HG03457 (cell line): ENCODE measurements at regions not wholly inside any gene's neighbourhood (a gene's known extent, or its start where the extent isn't known, plus 50 kb on each side); places are given as distances from the start of the nearest gene placed in this dataset.
"Not testable (repeated sequence)": the region's sequence is repeated elsewhere in the genome, so short reads cannot be mapped to it uniquely, and the experiment has no call there.

Source experiments
- ATAC-seq: cut with Tn5 transposase; IDR thresholded peaks from one replicate; pipeline ENCODE4 v1.9.1; 2021; ENCODE audit warnings: moderate number of reproducible peaks; ENCODE audit not compliant: unreplicated experiment

GRCh38 chr12:92248977-92249376 lies 103.3 kb upstream of the BTG1 start:
- no peak for ATAC-seq

DNA sequence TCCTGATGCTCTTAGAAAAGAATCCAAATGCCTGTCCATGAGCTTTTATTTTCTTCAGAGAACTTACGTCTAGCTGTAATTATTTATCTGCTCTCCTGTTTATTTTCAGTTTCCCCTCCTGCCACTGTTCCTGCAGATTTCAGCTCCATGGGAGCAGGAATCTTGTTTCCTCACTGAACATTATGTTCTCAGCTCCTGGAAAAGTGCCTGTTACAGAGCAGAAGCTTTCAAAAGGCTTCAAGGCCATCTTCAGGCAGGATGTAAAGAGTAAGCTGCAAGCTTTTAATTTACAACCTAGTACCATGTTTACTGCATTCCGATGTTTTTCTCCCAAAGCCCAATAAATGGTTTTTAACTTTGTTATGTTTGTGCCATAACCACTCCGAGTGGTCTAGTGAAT lies 98.4 kb upstream of the BTG1 start:
- no peak for ATAC-seq

DNA sequence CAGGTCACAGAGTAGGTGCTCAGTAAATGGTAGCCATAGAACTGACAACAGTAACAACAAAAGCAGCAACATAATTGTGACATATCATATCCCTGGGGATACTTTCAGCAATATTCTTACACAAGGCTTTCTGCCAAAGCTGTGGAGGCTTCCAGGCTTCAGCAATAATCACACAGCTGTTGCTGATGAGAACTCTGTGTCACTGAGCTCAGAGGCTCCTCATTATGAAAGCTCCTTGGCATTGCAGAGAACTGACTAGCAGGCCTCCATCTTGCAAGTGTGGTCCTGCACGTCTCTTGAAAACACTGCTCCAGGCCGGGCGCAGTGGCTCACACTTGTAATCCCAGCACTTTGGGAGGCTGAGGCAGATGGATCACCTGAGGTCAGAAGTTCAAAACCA lies 97.3 kb upstream of the BTG1 start:
- ATAC-seq = no peak

DNA sequence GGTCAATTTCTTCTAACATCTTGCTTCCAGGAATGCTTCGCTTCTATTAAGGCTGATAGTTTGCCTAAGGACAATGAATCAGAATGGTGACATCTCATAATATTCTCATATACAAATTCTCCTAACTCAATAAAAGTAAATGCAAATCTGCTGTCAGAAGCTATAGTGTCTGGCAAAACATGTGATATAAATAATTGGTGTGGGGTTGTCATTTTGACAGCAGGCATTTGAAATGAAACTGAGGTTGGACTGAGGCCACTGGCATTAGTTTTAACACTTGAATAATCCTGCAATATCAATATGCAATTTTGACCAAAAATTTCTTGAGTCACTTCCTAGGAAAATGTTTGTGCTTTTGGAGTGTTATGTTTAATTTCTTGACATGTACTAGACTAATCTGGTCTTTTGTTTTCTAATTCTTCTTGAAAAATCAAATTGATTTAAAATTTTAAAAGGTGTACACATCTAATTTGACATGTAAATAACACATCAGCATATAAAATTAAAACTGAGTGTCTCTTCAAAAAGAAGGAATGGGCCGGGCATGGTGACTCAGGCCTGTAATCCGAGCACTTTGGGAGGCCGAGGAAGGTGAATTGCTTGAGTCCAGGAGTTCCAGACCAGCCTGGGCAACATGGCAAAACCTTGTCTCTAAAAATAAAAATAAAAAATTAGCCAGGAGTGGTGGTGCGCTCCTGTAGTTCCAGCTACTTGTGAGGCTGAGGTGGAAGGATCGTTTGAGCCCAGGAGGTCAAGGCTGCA lies 92.3 kb upstream of the BTG1 start:
- ATAC-seq = no peak

DNA sequence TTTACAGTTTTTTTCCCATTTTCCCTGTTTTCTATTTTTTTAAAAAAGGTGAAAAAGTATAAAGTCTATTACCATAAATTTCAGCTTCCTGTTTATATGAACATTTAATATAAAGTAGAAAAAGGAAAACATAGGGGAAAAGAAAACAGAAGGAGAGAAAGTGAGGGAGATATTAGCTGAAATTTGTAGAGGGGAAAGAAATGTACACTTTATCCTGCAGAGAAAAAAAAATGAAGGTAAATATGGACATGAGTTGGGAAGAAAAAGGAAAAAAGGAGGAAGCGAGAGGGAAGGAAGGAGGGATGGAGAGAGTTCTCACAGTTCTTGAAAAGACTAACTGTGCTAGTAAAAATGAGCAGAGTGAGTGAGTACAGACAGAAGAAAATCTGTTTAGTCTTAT lies 91.6 kb upstream of the BTG1 start:
- no peak for ATAC-seq

- ATAC-seq = no peak
These were observed 90.2 kb upstream of the BTG1 start for GRCh38 chr12:92235703-92236472.

DNA sequence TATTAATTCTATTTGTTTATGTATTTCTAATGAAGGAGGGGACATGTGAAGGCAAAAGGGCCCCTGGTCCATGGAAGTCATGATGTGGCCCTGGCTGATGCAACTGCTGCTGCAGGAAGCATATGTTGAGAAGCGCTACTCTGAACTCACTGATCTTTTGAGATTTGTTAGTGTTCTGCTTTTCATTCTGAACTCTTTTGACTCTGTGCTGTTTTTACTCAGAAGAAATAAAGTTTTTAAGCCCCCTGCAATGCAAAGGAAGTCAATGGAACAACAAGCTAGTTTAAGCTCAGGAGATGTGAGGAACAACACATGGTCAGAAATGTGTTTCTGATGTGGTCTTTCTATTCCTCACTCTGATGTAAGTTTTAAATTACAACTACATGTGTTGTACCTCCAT lies 88.9 kb upstream of the BTG1 start:
- no peak for ATAC-seq

DNA sequence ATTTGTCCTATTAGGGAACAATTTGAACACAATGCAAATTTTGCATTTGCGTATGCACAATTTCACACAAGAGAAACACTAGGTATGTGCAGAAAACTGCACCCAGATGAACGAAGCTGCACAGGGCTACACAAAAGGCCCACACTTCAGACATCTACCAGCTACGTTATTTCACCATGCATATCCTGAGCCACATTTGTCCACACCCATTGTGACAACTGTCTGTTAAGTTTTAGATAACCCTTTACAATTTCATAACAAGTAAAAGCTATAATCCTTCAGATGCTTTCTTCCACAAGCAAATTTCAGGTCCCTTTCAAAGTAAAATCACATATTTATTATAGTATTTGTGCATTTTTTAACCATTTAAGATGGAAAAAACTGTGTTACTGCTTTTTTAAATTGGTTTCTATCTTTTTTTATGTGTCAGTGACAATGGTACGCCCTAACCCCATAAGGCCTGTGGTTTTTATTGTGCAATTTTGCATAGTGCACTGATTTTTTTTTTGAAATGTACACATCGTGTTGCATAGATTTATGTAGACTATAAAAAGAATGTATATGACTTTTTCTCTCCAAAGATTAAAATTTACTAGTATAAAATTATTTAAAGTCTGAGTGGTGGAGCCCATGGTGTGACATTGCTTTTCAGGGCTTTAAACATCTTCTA lies 87.8 kb upstream of the BTG1 start:
- ATAC-seq = no peak

DNA sequence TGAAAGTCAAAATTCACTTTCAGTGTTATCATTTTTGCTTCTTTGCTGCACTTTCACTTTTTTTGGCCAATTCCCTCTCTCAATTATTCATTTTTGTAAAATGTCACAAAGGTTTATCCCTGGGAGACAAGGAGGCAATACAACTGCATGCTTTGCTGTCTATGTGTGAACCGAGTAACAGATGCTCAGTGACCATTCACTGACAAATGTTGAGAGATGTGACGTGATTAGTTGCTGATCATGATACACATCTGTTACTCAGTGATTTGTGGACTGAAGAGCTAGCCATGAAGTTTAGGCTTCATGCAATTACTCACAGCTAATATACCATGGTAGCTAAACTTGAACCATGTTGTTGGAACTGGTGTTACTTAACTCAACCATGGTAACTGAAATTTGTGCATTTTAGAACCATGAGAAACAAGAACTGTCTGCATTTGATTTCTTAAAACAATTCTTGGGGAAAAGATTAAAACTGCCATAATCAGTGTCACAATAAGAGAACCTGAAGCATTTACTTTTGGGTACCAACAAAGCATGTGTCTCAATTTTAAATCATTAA lies 86.8 kb upstream of the BTG1 start:
- ATAC-seq = not testable (repeated sequence)

DNA sequence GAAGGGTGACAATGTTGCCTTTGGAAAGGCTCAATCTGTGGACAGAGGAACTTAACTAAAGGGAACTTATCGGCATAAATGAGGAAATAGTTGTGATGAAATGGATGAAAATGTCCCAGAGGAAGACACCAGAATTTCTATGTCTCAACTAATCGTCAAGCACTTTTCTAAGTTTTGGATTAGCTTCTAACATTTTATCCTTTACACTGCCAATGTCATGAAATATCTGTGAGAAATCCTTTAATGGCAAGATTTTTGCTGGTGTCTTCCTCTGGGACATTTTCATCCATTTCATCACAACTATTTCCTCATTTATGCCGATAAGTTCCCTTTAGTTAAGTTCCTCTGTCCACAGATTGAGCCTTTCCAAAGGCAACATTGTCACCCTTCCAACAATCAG lies 86.3 kb upstream of the BTG1 start:
- not testable (repeated sequence) for ATAC-seq

- ATAC-seq = not testable (repeated sequence)
These were observed 85.9 kb upstream of the BTG1 start for GRCh38 chr12:92231532-92231931.

DNA sequence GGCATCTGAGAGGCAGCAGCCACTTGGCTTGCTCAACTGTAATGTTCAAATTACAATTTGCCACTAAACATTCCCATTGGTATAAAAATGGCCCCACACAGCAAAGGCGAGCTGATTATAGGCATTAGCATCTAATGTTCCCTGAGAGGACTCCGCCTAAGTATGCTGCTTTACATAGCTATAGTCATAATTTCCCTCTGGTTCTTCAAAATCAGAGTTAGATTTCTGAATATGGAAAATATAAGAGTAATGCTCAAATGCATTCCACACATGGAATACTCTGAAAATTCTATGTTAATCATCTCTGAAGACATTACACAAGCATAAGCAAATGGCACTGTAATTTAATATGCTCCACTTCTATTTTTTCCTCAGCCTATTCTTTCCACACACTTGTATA lies 83.7 kb upstream of the BTG1 start:
- ATAC-seq = no peak

GRCh38 chr12:92226961-92227360 lies 81.3 kb upstream of the BTG1 start:
- no peak for ATAC-seq

DNA sequence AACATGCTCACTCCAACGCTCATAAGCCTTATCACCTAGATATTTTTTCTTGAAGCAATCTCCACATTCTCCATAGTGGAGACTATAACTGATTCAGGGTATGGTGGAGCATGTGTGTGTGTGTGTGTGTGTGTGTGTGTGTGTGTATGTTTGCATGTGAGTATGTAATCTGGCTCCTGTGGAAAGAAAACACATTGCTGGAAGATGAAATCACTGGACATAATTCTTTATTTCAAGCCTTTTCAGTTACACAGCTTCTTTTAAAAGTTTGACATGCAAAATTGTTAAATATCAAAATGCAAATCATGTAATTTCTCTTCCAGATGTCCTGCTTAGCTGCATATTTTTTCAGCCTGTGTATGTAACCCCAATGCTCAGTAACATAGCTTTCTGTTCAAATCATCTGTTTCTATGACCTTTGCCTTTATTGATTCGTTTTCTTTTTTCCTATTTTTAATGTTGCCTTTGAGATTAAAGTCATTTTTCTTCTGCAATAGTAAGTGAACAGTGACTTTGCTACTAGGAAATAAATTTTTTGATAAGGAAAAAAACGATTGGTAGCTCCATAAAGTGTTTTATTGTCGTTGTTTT lies 80.5 kb upstream of the BTG1 start:
- ATAC-seq = no peak

DNA sequence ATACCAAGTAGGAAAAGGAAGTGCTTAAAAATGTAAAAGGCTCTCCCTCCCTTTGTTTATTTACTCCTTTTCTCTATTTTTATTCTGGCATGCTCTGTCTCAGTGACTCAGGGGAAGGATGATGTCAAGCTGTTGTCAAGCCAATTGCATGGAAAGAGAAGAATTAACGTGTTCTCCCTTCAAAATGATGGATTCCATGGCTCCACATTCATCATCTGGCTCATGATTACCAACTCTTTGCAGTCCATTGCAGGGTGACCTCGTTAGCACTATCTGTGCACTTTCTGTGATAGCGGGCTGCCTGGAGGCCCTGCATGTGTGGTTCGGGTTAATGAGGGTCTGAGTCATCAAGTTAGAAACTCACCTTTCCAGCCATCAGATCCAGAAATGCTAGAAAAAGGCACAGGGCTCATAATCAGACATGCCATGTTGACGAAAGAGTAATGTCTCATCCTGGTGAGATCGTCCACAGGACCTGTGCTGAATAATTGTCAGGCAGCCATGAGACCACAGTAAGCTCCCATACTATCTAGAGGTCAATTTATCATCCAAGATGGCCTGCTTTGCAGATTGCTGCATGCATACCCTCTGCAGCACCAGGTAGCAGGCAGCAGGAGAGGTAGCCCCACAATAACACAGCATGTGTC lies 79.2 kb upstream of the BTG1 start:
- no peak for ATAC-seq

- no peak for ATAC-seq
These were observed 77.8 kb upstream of the BTG1 start for GRCh38 chr12:92223481-92223880.

- ATAC-seq = no peak
These were observed 76.1 kb upstream of the BTG1 start for GRCh38 chr12:92221656-92222315.

DNA sequence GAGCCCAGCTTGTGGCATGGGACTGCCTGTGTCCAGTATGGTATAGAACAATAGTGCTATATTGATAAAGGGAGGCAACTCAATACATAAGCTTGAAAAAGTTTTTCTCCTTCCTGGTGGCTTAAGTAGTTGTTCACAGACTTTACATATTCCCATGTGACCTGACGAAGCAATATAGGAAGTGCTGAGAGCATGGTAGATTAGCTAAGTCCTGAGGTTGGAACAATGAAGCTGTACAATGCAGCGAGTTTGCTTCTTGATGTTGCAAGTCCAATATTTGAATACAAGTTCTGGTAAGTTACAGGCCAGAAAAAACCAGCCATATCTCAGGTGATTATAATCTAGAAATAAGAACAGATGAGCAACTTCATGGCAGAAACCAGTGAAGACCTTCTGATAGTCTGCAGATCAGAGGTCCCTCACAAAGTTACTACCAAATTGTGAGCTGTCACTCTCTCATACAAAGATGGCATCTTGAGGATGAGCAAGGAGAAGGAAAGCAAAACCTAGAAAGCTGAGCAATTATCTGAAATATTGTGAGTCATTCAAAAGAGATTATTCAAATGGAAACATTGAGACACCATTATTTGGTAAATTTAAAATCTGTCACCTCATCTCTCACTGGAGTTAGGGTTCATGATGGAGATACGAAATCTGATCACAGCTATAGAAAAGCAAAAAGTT lies 72.9 kb upstream of the BTG1 start:
- no peak for ATAC-seq

DNA sequence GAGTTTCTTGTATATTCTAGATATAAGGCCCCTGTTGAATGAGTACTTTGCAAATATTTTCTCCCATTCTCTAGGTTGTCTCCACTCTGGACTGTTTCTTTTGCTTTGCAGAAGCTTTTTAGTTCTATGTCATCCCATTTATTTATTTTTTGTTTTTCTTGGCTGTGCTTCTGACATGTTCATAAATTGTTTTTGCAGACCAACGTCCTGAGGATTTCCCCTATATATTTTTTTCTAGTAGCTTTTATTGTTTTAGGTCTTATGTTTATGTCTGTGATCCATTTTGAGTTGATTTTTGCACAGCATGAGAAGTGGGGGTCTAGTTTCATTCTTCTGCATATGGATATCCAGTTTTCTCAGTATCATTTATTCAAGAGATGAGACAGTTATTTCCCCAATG lies 70.4 kb upstream of the BTG1 start:
- no peak for ATAC-seq

DNA sequence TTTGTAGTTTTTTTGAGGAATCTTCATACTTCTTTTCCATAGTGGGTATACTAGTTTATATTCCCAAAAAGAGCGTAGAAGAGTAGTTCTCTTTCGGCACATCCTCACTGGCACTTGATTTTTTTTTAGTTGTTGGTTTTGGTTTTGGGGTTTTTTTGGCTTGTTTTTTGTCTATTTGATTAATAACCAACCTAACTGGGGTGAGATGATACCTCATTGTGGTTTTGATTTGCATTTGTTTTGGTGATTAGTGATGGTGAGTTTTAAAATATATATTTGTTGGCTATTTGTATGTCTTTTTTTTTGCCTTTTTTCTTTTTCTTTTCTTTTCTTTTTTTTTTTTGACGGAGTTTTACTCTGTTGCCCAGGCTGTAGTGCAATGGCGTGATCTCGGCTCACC lies 69.7 kb upstream of the BTG1 start:
- no peak for ATAC-seq
